PC-3 (cell line): ENCODE measurements at regions not wholly inside any gene's neighbourhood (a gene's known extent, or its start where the extent isn't known, plus 50 kb on each side); places are given as distances from the start of the nearest gene placed in this dataset.

Source experiments
- EZH2 ChIP-seq: fragments of 300-600 bp; sonication (generic); IDR thresholded peaks from one replicate; pipeline ENCODE4 v1.6.1; 2017; ENCODE audit warnings: antibody characterized with exemption, mild to moderate bottlenecking, low read length; ENCODE audit not compliant: unreplicated experiment
- EZH2phosphoT487 ChIP-seq: fragments of 300-600 bp; sonication (generic); IDR thresholded peaks from 2 replicates; pipeline ENCODE4 v1.6.1; 2018; ENCODE audit warnings: mild to moderate bottlenecking, antibody characterized with exemption, low read length, borderline replicate concordance
- TF ChIP-seq, protein P1 (sequence below): fragments of 300-600 bp; sonication (generic); conservative IDR thresholded peaks from 2 replicates; pipeline ENCODE4 v1.5.1; 2017; ENCODE audit warnings: antibody characterized with exemption, low read depth, mild to moderate bottlenecking, low read length

DNA sequence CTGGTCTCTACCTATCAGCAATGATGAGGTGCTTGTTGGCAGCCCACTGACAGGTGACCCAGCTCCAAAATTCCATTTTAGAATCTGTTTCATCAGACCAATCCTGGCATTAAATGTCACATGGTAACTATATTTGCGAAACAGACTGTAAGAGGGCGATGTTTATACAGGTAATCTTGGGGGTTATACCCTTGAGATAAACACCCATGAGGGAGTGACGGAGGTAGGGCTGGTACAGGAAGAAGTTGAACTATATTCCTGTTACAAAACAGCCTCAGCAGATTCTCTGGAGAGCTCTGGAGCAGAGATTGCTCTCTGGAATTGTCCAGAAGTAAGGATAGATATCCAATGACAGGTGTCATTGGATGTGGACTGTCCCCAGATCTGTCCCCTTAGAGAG is 444.8 kb upstream of the DPP6 start:
- TF ChIP-seq, protein P1, sequence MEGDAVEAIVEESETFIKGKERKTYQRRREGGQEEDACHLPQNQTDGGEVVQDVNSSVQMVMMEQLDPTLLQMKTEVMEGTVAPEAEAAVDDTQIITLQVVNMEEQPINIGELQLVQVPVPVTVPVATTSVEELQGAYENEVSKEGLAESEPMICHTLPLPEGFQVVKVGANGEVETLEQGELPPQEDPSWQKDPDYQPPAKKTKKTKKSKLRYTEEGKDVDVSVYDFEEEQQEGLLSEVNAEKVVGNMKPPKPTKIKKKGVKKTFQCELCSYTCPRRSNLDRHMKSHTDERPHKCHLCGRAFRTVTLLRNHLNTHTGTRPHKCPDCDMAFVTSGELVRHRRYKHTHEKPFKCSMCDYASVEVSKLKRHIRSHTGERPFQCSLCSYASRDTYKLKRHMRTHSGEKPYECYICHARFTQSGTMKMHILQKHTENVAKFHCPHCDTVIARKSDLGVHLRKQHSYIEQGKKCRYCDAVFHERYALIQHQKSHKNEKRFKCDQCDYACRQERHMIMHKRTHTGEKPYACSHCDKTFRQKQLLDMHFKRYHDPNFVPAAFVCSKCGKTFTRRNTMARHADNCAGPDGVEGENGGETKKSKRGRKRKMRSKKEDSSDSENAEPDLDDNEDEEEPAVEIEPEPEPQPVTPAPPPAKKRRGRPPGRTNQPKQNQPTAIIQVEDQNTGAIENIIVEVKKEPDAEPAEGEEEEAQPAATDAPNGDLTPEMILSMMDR: no peak
- no peak for TF ChIP-seq EZH2
- TF ChIP-seq EZH2phosphoT487: no peak
